Loucy (cell line): ENCODE measurements at regions not wholly inside any gene's neighbourhood (a gene's known extent, or its start where the extent isn't known, plus 50 kb on each side); places are given as distances from the start of the nearest gene placed in this dataset.

ENCODE experiments used
- CTCF ChIP-seq: fragments of 200-600 bp; sonication (generic); conservative IDR thresholded peaks from 2 replicates; pipeline ENCODE4 v1.5.1; 2014; ENCODE audit warnings: mild to moderate bottlenecking, antibody characterized with exemption, low read length
- EZH2phosphoT487 ChIP-seq: fragments of 200-600 bp; IDR thresholded peaks from 2 replicates; pipeline ENCODE4 v1.6.1; 2018; ENCODE audit warnings: antibody characterized with exemption, mild to moderate bottlenecking, moderate library complexity, borderline replicate concordance

- no peak for TF ChIP-seq CTCF
- no peak for TF ChIP-seq EZH2phosphoT487
Measured at GRCh38 chr9:109681301-109681700, 98.7 kb upstream of the PALM2AKAP2 start.
